ENCODE measurements at regions not wholly inside any gene's neighbourhood (a gene's known extent, or its start where the extent isn't known, plus 50 kb on each side); places are given as distances from the start of the nearest gene placed in this dataset.

DNA sequence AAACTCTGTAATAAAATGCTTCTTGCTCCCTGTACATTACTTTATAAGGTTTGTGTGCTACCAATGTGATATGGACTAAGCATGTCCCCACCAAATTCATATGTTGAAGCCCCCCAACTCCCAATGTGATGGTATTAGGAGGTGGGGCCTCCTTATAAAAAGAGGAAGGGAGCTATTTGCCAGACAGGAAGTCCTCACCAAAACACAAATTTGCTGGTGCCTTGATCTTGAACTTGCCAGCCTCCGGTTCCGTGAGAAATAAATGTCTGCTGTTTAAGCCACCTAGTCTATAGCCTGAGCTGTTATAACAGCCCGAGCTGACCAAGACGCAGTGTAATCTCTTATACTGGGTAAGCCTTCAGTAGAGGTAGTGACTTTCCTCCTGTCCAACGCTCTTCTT lies 114.5 kb downstream of the INHBA start:
- WGBS = 97% methylated on average over 4 of the region's 5 CpGs
- Histone ChIP-seq H2AFZ (ENCODE audit: low read depth, low read length) (no peak overlapping the region), H3K23ac (ENCODE audit: low read length in 2 of 2) (no peak overlapping the region), H3K27me3 (ENCODE audit: control insufficient read depth in 1 of 2, insufficient read depth in 1 of 2, low read length in 2 of 2) (no peaks in the 10 kb centered on the region), H3K4ac (ENCODE audit: low read depth in 1 of 2, low read length in 2 of 2) (no peak overlapping the region), H3K9me3 (ENCODE audit: control insufficient read depth, low read length) (peaks cover 10% of the 10 kb centered on the region), H3K4me1 (ENCODE audit: control insufficient read depth, insufficient read depth, low read depth, low read length) (no peaks in the 10 kb centered on the region), H2AK5ac (ENCODE audit: low read length, severe bottlenecking) (no peak overlapping the region), H3K18ac (ENCODE audit: low read depth in 1 of 2, low read length in 2 of 2) (no peak overlapping the region), H3K27ac (ENCODE audit: low read length, poor library complexity, severe bottlenecking) (no peak overlapping the region), H4K91ac (ENCODE audit: low read length) (no peak overlapping the region), H3K36me3 (ENCODE audit: control insufficient read depth in 1 of 2, insufficient read depth in 2 of 2, low read depth in 1 of 2, low read length in 2 of 2) (no peaks in the 10 kb centered on the region), H2BK120ac (ENCODE audit: low read depth, low read length) (no peak overlapping the region), H2BK15ac (ENCODE audit: low read depth, poor library complexity, severe bottlenecking) (no peak overlapping the region), H3K14ac (ENCODE audit: low read length in 2 of 2) (no peak overlapping the region), H3K4me3 (ENCODE audit: insufficient read depth in 1 of 2, low read depth in 1 of 2, low read length in 2 of 2) (no peak overlapping the region), H2BK12ac (ENCODE audit: low read length in 2 of 2) (no peak overlapping the region), H4K8ac (ENCODE audit: low read length) (no peak overlapping the region), H3K9ac (ENCODE audit: low read length) (no peak overlapping the region), H3K4me2 (ENCODE audit: low read length, poor library complexity, severe bottlenecking) (no peak overlapping the region), H3K79me1 (replicated peaks; ENCODE audit: low read length, poor library complexity, severe bottlenecking) (no peaks in the 10 kb centered on the region), H2BK5ac (ENCODE audit: low read depth, low read length, poor library complexity, severe bottlenecking) (no peak overlapping the region)
- no peak for DNase-seq

DNA sequence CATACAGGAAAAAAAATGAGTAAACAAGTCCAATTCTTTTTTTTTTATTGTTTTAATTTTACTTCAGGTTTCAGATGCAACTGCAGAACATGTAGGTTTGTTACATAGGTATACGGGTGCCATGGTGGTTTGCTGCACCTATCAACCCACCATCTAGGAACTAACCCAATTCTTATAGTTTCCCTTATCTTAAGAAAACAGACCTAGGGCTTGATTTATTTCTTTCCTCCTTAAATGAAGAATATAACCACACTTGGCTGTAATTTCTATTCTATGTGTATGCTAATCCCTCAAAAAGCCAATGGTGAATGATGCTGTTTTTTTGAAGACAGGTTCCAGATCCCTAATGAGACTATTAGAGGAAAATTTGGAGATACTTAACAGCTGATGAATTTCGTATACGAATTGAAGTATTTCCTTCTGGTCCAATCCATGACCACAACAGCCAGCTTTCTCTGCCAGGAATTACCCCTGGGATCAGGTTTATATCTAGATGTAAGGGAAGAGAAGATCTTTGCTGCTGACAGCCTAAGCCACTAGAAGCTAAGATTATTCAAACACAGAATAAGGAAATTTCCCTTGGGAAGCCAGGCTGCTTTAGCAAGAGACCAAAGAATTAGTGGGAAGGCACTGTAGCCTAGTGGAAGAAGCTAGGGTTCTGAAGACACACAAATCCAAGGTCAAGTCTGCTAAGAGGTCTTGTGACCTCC lies 115.8 kb downstream of the INHBA start:
- Histone ChIP-seq H2BK12ac (ENCODE audit: low read length in 2 of 2) (no peak overlapping the region), H3K4ac (ENCODE audit: low read depth in 1 of 2, low read length in 2 of 2) (no peak overlapping the region), H2AFZ (ENCODE audit: low read depth, low read length) (no peak overlapping the region), H3K4me2 (ENCODE audit: low read length, poor library complexity, severe bottlenecking) (no peak overlapping the region), H3K79me1 (replicated peaks; ENCODE audit: low read length, poor library complexity, severe bottlenecking) (no peaks in the 10 kb centered on the region), H3K4me3 (ENCODE audit: insufficient read depth in 1 of 2, low read depth in 1 of 2, low read length in 2 of 2) (no peak overlapping the region), H2BK120ac (ENCODE audit: low read depth, low read length) (no peak overlapping the region), H2AK5ac (ENCODE audit: low read length, severe bottlenecking) (no peak overlapping the region), H2BK5ac (ENCODE audit: low read depth, low read length, poor library complexity, severe bottlenecking) (no peak overlapping the region), H3K27me3 (ENCODE audit: control insufficient read depth in 1 of 2, insufficient read depth in 1 of 2, low read length in 2 of 2) (no peaks in the 10 kb centered on the region), H3K4me1 (ENCODE audit: control insufficient read depth, insufficient read depth, low read depth, low read length) (no peaks in the 10 kb centered on the region), H3K36me3 (ENCODE audit: control insufficient read depth in 1 of 2, insufficient read depth in 2 of 2, low read depth in 1 of 2, low read length in 2 of 2) (no peaks in the 10 kb centered on the region), H3K14ac (ENCODE audit: low read length in 2 of 2) (no peak overlapping the region), H3K9me3 (ENCODE audit: control insufficient read depth, low read length) (peaks cover 10% of the 10 kb centered on the region), H2BK15ac (ENCODE audit: low read depth, poor library complexity, severe bottlenecking) (no peak overlapping the region), H3K9ac (ENCODE audit: low read length) (no peak overlapping the region), H4K91ac (ENCODE audit: low read length) (no peak overlapping the region), H3K18ac (ENCODE audit: low read depth in 1 of 2, low read length in 2 of 2) (no peak overlapping the region), H4K8ac (ENCODE audit: low read length) (no peak overlapping the region), H3K27ac (ENCODE audit: low read length, poor library complexity, severe bottlenecking) (no peak overlapping the region), H3K23ac (ENCODE audit: low read length in 2 of 2) (no peak overlapping the region)
- WGBS = 100% methylated on average over 1 of the region's 3 CpGs
- DNase-seq = no peak

DNA sequence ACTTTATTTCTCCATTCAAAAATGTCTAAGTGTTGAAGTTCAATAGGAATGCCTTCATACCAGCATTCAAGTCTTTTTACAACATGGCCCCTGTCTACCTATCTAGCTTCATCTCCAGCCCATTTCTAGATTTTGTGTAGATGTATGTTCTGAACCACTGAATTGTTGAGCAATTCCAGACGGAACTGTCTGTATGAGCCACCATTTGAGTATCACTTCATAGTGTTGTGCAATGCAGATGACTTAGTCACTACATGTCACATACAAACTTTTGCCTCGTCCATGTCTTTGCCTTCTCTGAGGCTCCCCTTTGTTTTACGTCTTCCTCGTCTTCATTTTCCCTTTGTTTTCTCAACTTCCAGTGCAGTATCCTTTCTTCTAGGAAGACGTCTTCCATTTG lies 118.1 kb downstream of the INHBA start:
- Histone ChIP-seq H2BK15ac (ENCODE audit: low read depth, poor library complexity, severe bottlenecking) (no peak overlapping the region), H4K91ac (ENCODE audit: low read length) (no peak overlapping the region), H3K14ac (ENCODE audit: low read length in 2 of 2) (no peak overlapping the region), H2BK5ac (ENCODE audit: low read depth, low read length, poor library complexity, severe bottlenecking) (no peak overlapping the region), H3K36me3 (ENCODE audit: control insufficient read depth in 1 of 2, insufficient read depth in 2 of 2, low read depth in 1 of 2, low read length in 2 of 2) (no peaks in the 10 kb centered on the region), H2AFZ (ENCODE audit: low read depth, low read length) (no peak overlapping the region), H3K9ac (ENCODE audit: low read length) (no peak overlapping the region), H4K8ac (ENCODE audit: low read length) (no peak overlapping the region), H3K79me1 (replicated peaks; ENCODE audit: low read length, poor library complexity, severe bottlenecking) (no peaks in the 10 kb centered on the region), H3K27me3 (ENCODE audit: control insufficient read depth in 1 of 2, insufficient read depth in 1 of 2, low read length in 2 of 2) (no peaks in the 10 kb centered on the region), H3K4me2 (ENCODE audit: low read length, poor library complexity, severe bottlenecking) (no peak overlapping the region), H3K9me3 (ENCODE audit: control insufficient read depth, low read length) (no peaks in the 10 kb centered on the region), H3K4me1 (ENCODE audit: control insufficient read depth, insufficient read depth, low read depth, low read length) (peaks cover 2% of the 10 kb centered on the region), H2AK5ac (ENCODE audit: low read length, severe bottlenecking) (no peak overlapping the region), H2BK12ac (ENCODE audit: low read length in 2 of 2) (no peak overlapping the region), H3K18ac (ENCODE audit: low read depth in 1 of 2, low read length in 2 of 2) (no peak overlapping the region), H3K27ac (ENCODE audit: low read length, poor library complexity, severe bottlenecking) (no peak overlapping the region), H2BK120ac (ENCODE audit: low read depth, low read length) (no peak overlapping the region), H3K4me3 (ENCODE audit: insufficient read depth in 1 of 2, low read depth in 1 of 2, low read length in 2 of 2) (no peak overlapping the region), H3K23ac (ENCODE audit: low read length in 2 of 2) (no peak overlapping the region), H3K4ac (ENCODE audit: low read depth in 1 of 2, low read length in 2 of 2) (no peak overlapping the region)
- DNase-seq = peak; percentile 51
- WGBS = 90% methylated on average over 5 of the region's 5 CpGs

DNA sequence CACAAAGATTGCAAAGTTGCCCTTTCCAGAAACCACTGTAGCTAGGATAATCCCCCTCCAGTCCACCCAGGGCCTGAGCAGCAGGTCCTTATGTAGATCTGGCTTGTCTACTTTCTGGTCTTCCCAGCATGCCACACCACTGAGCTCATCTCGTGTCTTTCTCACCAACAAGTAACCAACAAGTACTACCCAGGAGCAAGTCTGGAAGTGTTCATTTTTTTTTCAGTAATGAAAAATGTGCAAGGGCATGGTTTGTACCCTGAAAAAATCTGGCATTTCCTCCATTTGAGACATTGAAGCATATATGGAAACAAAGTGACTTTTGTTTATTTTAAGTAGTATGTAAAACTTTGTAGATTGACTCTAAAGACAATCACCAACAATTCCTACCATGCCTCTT lies 120.8 kb downstream of the INHBA start:
- H3K4me1 ChIP-seq (ENCODE audit: control insufficient read depth, insufficient read depth, low read depth, low read length) = peaks cover 3% of the 10 kb centered on the region
- no peak overlapping the region for H2BK15ac ChIP-seq (ENCODE audit: low read depth, poor library complexity, severe bottlenecking)
- no peaks in the 10 kb centered on the region for H3K27me3 ChIP-seq (ENCODE audit: control insufficient read depth in 1 of 2, insufficient read depth in 1 of 2, low read length in 2 of 2)
- H3K36me3 ChIP-seq (ENCODE audit: control insufficient read depth in 1 of 2, insufficient read depth in 2 of 2, low read depth in 1 of 2, low read length in 2 of 2) = no peaks in the 10 kb centered on the region
- no peak overlapping the region for H3K9ac ChIP-seq (ENCODE audit: low read length)
- H2BK120ac ChIP-seq (ENCODE audit: low read depth, low read length) = no peak overlapping the region
- no peak overlapping the region for H3K23ac ChIP-seq (ENCODE audit: low read length in 2 of 2)
- H3K14ac ChIP-seq (ENCODE audit: low read length in 2 of 2) = no peak overlapping the region
- DNase-seq = peak; percentile 44
- no peak overlapping the region for H4K91ac ChIP-seq (ENCODE audit: low read length)
- H2BK5ac ChIP-seq (ENCODE audit: low read depth, low read length, poor library complexity, severe bottlenecking) = no peak overlapping the region
- H2AFZ ChIP-seq (ENCODE audit: low read depth, low read length) = no peak overlapping the region
- WGBS = 100% methylated on average over 1 of the region's 1 CpG
- no peak overlapping the region for H3K4me3 ChIP-seq (ENCODE audit: insufficient read depth in 1 of 2, low read depth in 1 of 2, low read length in 2 of 2)
- no peak overlapping the region for H2AK5ac ChIP-seq (ENCODE audit: low read length, severe bottlenecking)
- H3K27ac ChIP-seq (ENCODE audit: low read length, poor library complexity, severe bottlenecking) = no peak overlapping the region
- no peak overlapping the region for H3K4me2 ChIP-seq (ENCODE audit: low read length, poor library complexity, severe bottlenecking)
- peak overlapping the region in 1 of 2 experiments; percentile 44 for H3K18ac ChIP-seq (ENCODE audit: low read depth in 1 of 2, low read length in 2 of 2)
- H3K9me3 ChIP-seq (ENCODE audit: control insufficient read depth, low read length) = no peaks in the 10 kb centered on the region
- H2BK12ac ChIP-seq (ENCODE audit: low read length in 2 of 2) = peak overlapping the region in 1 of 2 experiments; percentile 76
- no peak overlapping the region for H3K4ac ChIP-seq (ENCODE audit: low read depth in 1 of 2, low read length in 2 of 2)
- no peaks in the 10 kb centered on the region for H3K79me1 ChIP-seq (replicated peaks; ENCODE audit: low read length, poor library complexity, severe bottlenecking)
- H4K8ac ChIP-seq (ENCODE audit: low read length) = no peak overlapping the region

Data from mesenchymal stem cell (in vitro differentiated cells and primary cell).